Loucy (cell line): ENCODE measurements at regions not wholly inside any gene's neighbourhood (a gene's known extent, or its start where the extent isn't known, plus 50 kb on each side); places are given as distances from the start of the nearest gene placed in this dataset.
"Not testable (repeated sequence)": the region's sequence is repeated elsewhere in the genome, so short reads cannot be mapped to it uniquely, and the experiment has no call there.

ENCODE experiments used
- H2AFZ ChIP-seq: fragments of 200-600 bp; sonication (generic); 2 replicates; pipeline ENCODE4 v1.6.0; 2016; ENCODE audit warnings: antibody characterized with exemption, mild to moderate bottlenecking, low read length, moderate library complexity
- H3F3A ChIP-seq: fragments of 200-600 bp; 2 replicates; pipeline ENCODE4 v1.6.0; 2016; ENCODE audit warnings: antibody characterized with exemption, low read depth, mild to moderate bottlenecking
- H3K27me3 ChIP-seq: fragments of 200-600 bp; sonication (generic); 2 replicates; pipeline ENCODE4 v1.6.1; 2014; ENCODE audit warnings: low read length, mild to moderate bottlenecking; ENCODE audit not compliant: insufficient read depth, poor library complexity, severe bottlenecking
- H3K36me3 ChIP-seq: fragments of 200-600 bp; sonication (generic); 2 replicates; pipeline ENCODE4 v1.6.1; 2016; ENCODE audit warnings: low read length; ENCODE audit not compliant: insufficient read depth
- H3K4me1 ChIP-seq: fragments of 200-600 bp; sonication (generic); 2 replicates; pipeline ENCODE4 v1.5.1; 2014; ENCODE audit warnings: low read length, mild to moderate bottlenecking; ENCODE audit not compliant: insufficient read depth, poor library complexity, severe bottlenecking
- H3K4me2 ChIP-seq: fragments of 200-600 bp; sonication (generic); 2 replicates; pipeline ENCODE4 v1.6.0; 2014; ENCODE audit warnings: antibody characterized with exemption, low read length, low read depth, mild to moderate bottlenecking; ENCODE audit not compliant: poor library complexity, severe bottlenecking
- H3K4me3 ChIP-seq: fragments of 200-600 bp; sonication (generic); 2 replicates; pipeline ENCODE4 v1.5.1; 2014; ENCODE audit warnings: low read length, mild to moderate bottlenecking, mixed read lengths; ENCODE audit not compliant: poor library complexity, severe bottlenecking
- H3K79me2 ChIP-seq: fragments of 200-600 bp; sonication (generic); 2 replicates; pipeline ENCODE4 v1.6.1; 2014; ENCODE audit warnings: low read length; ENCODE audit not compliant: insufficient read depth
- H3K9ac ChIP-seq: fragments of 200-600 bp; sonication (generic); 2 replicates; pipeline ENCODE4 v1.6.0; 2014; ENCODE audit warnings: mild to moderate bottlenecking, low read depth, low read length, moderate library complexity; ENCODE audit not compliant: poor library complexity, severe bottlenecking
- H3K9me2 ChIP-seq: fragments of 200-600 bp; sonication (generic); replicated peaks from 2 replicates; pipeline ENCODE4 v1.6.1; 2016; ENCODE audit warnings: low read depth, low read length, mixed read lengths
- H3K9me3 ChIP-seq: fragments of 200-600 bp; sonication (generic); 2 replicates; pipeline ENCODE4 v1.6.1; 2014; ENCODE audit warnings: mild to moderate bottlenecking, antibody characterized with exemption, low read length, low read depth; ENCODE audit not compliant: insufficient read depth
- H4K20me1 ChIP-seq: fragments of 200-600 bp; sonication (generic); 2 replicates; pipeline ENCODE4 v1.6.0; 2014; ENCODE audit warnings: antibody characterized with exemption, low read length, mild to moderate bottlenecking; ENCODE audit not compliant: insufficient read depth, poor library complexity, severe bottlenecking
- EZH2phosphoT487 ChIP-seq: fragments of 200-600 bp; IDR thresholded peaks from 2 replicates; pipeline ENCODE4 v1.6.1; 2018; ENCODE audit warnings: antibody characterized with exemption, mild to moderate bottlenecking, moderate library complexity, borderline replicate concordance
- TF ChIP-seq, protein P1 (sequence below): fragments of 200-600 bp; sonication (generic); conservative IDR thresholded peaks from 2 replicates; pipeline ENCODE4 v1.5.1; 2014; ENCODE audit warnings: mild to moderate bottlenecking, antibody characterized with exemption, low read length

GRCh38 chr12:131399000-131399399 is 311.9 kb upstream of the SFSWAP start:
- peaks cover 3% of the 10 kb centered on the region; the same call in 1 of the 2 replicates for H3K9me3 ChIP-seq
- H3K9ac ChIP-seq: no peak overlapping the region
- H3K4me3 ChIP-seq: no peak overlapping the region
- no peak overlapping the region for H3K4me2 ChIP-seq
- no peaks in the 10 kb centered on the region for H3F3A ChIP-seq
- no peaks in the 10 kb centered on the region for H3K36me3 ChIP-seq
- H3K4me1 ChIP-seq: no peaks in the 10 kb centered on the region
- H3K79me2 ChIP-seq: no peaks in the 10 kb centered on the region
- no peak overlapping the region for H2AFZ ChIP-seq
- H3K27me3 ChIP-seq: no peaks in the 10 kb centered on the region
- H3K9me2 ChIP-seq: no peaks in the 10 kb centered on the region
- TF ChIP-seq EZH2phosphoT487: no peak
- TF ChIP-seq, protein P1, sequence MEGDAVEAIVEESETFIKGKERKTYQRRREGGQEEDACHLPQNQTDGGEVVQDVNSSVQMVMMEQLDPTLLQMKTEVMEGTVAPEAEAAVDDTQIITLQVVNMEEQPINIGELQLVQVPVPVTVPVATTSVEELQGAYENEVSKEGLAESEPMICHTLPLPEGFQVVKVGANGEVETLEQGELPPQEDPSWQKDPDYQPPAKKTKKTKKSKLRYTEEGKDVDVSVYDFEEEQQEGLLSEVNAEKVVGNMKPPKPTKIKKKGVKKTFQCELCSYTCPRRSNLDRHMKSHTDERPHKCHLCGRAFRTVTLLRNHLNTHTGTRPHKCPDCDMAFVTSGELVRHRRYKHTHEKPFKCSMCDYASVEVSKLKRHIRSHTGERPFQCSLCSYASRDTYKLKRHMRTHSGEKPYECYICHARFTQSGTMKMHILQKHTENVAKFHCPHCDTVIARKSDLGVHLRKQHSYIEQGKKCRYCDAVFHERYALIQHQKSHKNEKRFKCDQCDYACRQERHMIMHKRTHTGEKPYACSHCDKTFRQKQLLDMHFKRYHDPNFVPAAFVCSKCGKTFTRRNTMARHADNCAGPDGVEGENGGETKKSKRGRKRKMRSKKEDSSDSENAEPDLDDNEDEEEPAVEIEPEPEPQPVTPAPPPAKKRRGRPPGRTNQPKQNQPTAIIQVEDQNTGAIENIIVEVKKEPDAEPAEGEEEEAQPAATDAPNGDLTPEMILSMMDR: no peak
- no peaks in the 10 kb centered on the region for H4K20me1 ChIP-seq

DNA sequence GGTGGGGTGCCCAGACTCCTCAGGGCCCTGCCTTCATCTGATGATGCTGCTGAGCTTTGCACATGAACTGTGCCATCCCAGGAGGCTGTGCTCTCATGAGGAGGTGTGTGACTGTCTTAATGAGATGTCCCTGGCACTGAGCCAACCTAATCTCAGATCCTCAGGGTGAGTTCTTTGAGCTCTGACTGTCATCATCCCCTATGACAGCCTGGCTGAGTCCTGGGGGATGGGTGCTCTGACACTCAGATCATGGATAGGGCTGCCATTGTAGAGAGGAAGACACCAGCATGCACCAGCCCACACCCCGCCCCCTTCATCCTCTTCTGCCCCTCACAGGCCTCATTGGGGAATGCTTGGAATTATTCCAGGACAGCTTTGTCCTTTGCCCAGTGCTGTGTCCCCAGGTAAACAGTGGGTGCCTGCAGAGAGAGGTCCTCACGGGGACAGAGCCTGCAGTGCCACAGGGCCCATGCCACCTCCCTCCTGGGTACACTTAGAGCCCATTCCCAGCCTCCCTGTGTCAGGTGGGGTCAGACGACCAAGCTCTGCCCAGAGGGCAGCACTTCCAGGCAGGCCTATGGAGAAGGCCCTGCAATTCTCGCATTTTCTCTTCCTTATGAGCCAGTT is 310.1 kb upstream of the SFSWAP start:
- H2AFZ ChIP-seq, H3K9me3 ChIP-seq, H3K79me2 ChIP-seq, H3F3A ChIP-seq, H3K4me1 ChIP-seq, H3K4me3 ChIP-seq, H3K4me2 ChIP-seq, H3K9me2 ChIP-seq, H3K27me3 ChIP-seq, H3K9ac ChIP-seq, H4K20me1 ChIP-seq, H3K36me3 ChIP-seq: not testable (repeated sequence)

- H3K36me3 ChIP-seq, H3K9me2 ChIP-seq, H3K4me3 ChIP-seq, H3K9ac ChIP-seq, H2AFZ ChIP-seq, H3K9me3 ChIP-seq, H4K20me1 ChIP-seq, H3K27me3 ChIP-seq, H3F3A ChIP-seq, H3K4me1 ChIP-seq, H3K79me2 ChIP-seq, H3K4me2 ChIP-seq: not testable (repeated sequence)
Observed at GRCh38 chr12:131401907-131402633, 308.8 kb upstream of the SFSWAP start.

- H3F3A ChIP-seq: no peaks in the 10 kb centered on the region
- no peaks in the 10 kb centered on the region for H3K4me1 ChIP-seq
- H3K79me2 ChIP-seq: no peaks in the 10 kb centered on the region
- H4K20me1 ChIP-seq: no peaks in the 10 kb centered on the region
- no peak overlapping the region for H3K4me2 ChIP-seq
- H3K9me3 ChIP-seq: peaks cover 6% of the 10 kb centered on the region; the same call in 1 of the 2 replicates
- H3K27me3 ChIP-seq: no peaks in the 10 kb centered on the region
- no peaks in the 10 kb centered on the region for H3K36me3 ChIP-seq
- H3K4me3 ChIP-seq: no peak overlapping the region
- H2AFZ ChIP-seq: no peak overlapping the region
- no peak for TF ChIP-seq EZH2phosphoT487
- TF ChIP-seq, protein P1: no peak
- no peaks in the 10 kb centered on the region for H3K9me2 ChIP-seq
- H3K9ac ChIP-seq: no peak overlapping the region
Observed at GRCh38 chr12:131402781-131403396, 308.0 kb upstream of the SFSWAP start.
